ENCODE measurements at regions not wholly inside any gene's neighbourhood (a gene's known extent, or its start where the extent isn't known, plus 50 kb on each side); places are given as distances from the start of the nearest gene placed in this dataset.

DNA sequence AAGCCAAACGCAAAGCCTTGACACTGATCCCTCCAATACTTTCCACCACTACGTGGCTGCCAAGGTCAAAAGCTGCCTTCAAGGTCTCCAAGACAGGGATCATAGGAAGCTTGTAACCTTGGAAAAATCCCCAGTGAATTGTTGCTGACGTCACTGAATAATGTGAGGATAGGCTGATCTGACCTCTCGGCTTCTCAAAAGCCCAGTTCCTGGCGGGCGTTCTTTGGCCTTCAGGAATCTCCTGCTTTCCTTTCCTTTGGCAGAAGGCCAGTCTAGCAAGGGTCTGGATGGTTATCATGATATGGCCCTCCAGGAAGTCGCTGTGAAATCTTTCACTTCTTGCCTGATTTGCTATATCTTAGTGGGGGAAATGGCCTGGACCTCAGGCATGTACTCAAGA, 61.4 kb upstream of the TNFAIP3 start:
- H3K36me3 ChIP-seq (ENCODE audit: insufficient read depth, low read length), result no peaks in the 10 kb centered on the region
- peaks cover under 1% of the 10 kb centered on the region for H3K4me1 ChIP-seq (ENCODE audit: insufficient read depth, low read length, severe bottlenecking)
- H2AFZ ChIP-seq (ENCODE audit: low read length), result no peak overlapping the region
- no peak overlapping the region for H3K4me2 ChIP-seq (ENCODE audit: low read length)
- no peaks in the 10 kb centered on the region for H3K9me3 ChIP-seq (ENCODE audit: low read length)
- no peak overlapping the region for H3K27ac ChIP-seq (ENCODE audit: low read depth, low read length, poor library complexity, severe bottlenecking)
- H3K9ac ChIP-seq (ENCODE audit: low read length), result no peak overlapping the region
- TF ChIP-seq, protein P1, sequence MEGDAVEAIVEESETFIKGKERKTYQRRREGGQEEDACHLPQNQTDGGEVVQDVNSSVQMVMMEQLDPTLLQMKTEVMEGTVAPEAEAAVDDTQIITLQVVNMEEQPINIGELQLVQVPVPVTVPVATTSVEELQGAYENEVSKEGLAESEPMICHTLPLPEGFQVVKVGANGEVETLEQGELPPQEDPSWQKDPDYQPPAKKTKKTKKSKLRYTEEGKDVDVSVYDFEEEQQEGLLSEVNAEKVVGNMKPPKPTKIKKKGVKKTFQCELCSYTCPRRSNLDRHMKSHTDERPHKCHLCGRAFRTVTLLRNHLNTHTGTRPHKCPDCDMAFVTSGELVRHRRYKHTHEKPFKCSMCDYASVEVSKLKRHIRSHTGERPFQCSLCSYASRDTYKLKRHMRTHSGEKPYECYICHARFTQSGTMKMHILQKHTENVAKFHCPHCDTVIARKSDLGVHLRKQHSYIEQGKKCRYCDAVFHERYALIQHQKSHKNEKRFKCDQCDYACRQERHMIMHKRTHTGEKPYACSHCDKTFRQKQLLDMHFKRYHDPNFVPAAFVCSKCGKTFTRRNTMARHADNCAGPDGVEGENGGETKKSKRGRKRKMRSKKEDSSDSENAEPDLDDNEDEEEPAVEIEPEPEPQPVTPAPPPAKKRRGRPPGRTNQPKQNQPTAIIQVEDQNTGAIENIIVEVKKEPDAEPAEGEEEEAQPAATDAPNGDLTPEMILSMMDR (IDR thresholded peaks at IDR 0.05; ENCODE audit: low read length), result no peak
- no peak for TF ChIP-seq EZH2 (IDR thresholded peaks at IDR 0.05; ENCODE audit: borderline replicate concordance, low read length)
- no peaks in the 10 kb centered on the region for H3K27me3 ChIP-seq (ENCODE audit: insufficient read depth, low read length)
- no peak overlapping the region for H3K4me3 ChIP-seq (ENCODE audit: low read depth, low read length, poor library complexity, severe bottlenecking)
- H3K9me2 ChIP-seq (ENCODE audit: low read depth, low read length), result no peaks in the 10 kb centered on the region
- H3F3A ChIP-seq (ENCODE audit: insufficient read depth, low read length), result no peaks in the 10 kb centered on the region
- H3K79me2 ChIP-seq (ENCODE audit: insufficient read depth, low read length), result no peaks in the 10 kb centered on the region
- H4K20me1 ChIP-seq (ENCODE audit: insufficient read depth, low read length), result no peaks in the 10 kb centered on the region

GRCh38 chr6:137806914-137807682, 60.0 kb upstream of the TNFAIP3 start:
- H3K27me3 ChIP-seq (ENCODE audit: insufficient read depth, low read length), result no peaks in the 10 kb centered on the region
- no peaks in the 10 kb centered on the region for H3F3A ChIP-seq (ENCODE audit: insufficient read depth, low read length)
- no peak overlapping the region for H2AFZ ChIP-seq (ENCODE audit: low read length)
- no peak overlapping the region for H3K27ac ChIP-seq (ENCODE audit: low read depth, low read length, poor library complexity, severe bottlenecking)
- H3K9me3 ChIP-seq (ENCODE audit: low read length), result no peaks in the 10 kb centered on the region
- no peaks in the 10 kb centered on the region for H3K9me2 ChIP-seq (ENCODE audit: low read depth, low read length)
- no peaks in the 10 kb centered on the region for H3K79me2 ChIP-seq (ENCODE audit: insufficient read depth, low read length)
- no peak overlapping the region for H3K4me2 ChIP-seq (ENCODE audit: low read length)
- no peak overlapping the region for H3K9ac ChIP-seq (ENCODE audit: low read length)
- H3K4me3 ChIP-seq (ENCODE audit: low read depth, low read length, poor library complexity, severe bottlenecking), result no peak overlapping the region
- H3K36me3 ChIP-seq (ENCODE audit: insufficient read depth, low read length), result no peaks in the 10 kb centered on the region
- H3K4me1 ChIP-seq (ENCODE audit: insufficient read depth, low read length, severe bottlenecking), result peaks cover 15% of the 10 kb centered on the region
- TF ChIP-seq, protein P1 (IDR thresholded peaks at IDR 0.05; ENCODE audit: low read length), result no peak
- no peak for TF ChIP-seq EZH2 (IDR thresholded peaks at IDR 0.05; ENCODE audit: borderline replicate concordance, low read length)
- no peaks in the 10 kb centered on the region for H4K20me1 ChIP-seq (ENCODE audit: insufficient read depth, low read length)

- H3K79me2 ChIP-seq (ENCODE audit: insufficient read depth, low read length), result no peaks in the 10 kb centered on the region
- TF ChIP-seq, protein P1 (IDR thresholded peaks at IDR 0.05; ENCODE audit: low read length), result no peak
- no peak for TF ChIP-seq EZH2 (IDR thresholded peaks at IDR 0.05; ENCODE audit: borderline replicate concordance, low read length)
- H3K36me3 ChIP-seq (ENCODE audit: insufficient read depth, low read length), result no peaks in the 10 kb centered on the region
- H3K9me2 ChIP-seq (ENCODE audit: low read depth, low read length), result no peaks in the 10 kb centered on the region
- no peak overlapping the region for H3K27ac ChIP-seq (ENCODE audit: low read depth, low read length, poor library complexity, severe bottlenecking)
- peaks cover 15% of the 10 kb centered on the region for H3K4me1 ChIP-seq (ENCODE audit: insufficient read depth, low read length, severe bottlenecking)
- no peak overlapping the region for H3K4me2 ChIP-seq (ENCODE audit: low read length)
- H3F3A ChIP-seq (ENCODE audit: insufficient read depth, low read length), result no peaks in the 10 kb centered on the region
- no peak overlapping the region for H3K9ac ChIP-seq (ENCODE audit: low read length)
- no peaks in the 10 kb centered on the region for H4K20me1 ChIP-seq (ENCODE audit: insufficient read depth, low read length)
- no peak overlapping the region for H2AFZ ChIP-seq (ENCODE audit: low read length)
- H3K27me3 ChIP-seq (ENCODE audit: insufficient read depth, low read length), result no peaks in the 10 kb centered on the region
- no peaks in the 10 kb centered on the region for H3K9me3 ChIP-seq (ENCODE audit: low read length)
- H3K4me3 ChIP-seq (ENCODE audit: low read depth, low read length, poor library complexity, severe bottlenecking), result no peak overlapping the region
Measured at GRCh38 chr6:137808191-137808590, 58.9 kb upstream of the TNFAIP3 start.

Data from OCI-LY1 (cell line).